HL-60 (cell line): ENCODE measurements at regions not wholly inside any gene's neighbourhood (a gene's known extent, or its start where the extent isn't known, plus 50 kb on each side); places are given as distances from the start of the nearest gene placed in this dataset.

Experiments used
- DNase-seq, 2 experiments: peaks; one replicate each; pipeline ENCODE4 v3.0.0-alpha.2; 2010 to 2020; ENCODE audit warnings: low read depth in 1 of 2, low spot score in 1 of 2
- H3K27ac ChIP-seq: fragments of 250-450 bp; sonication (Bioruptor Pico); replicated peaks from 2 replicates; pipeline ENCODE4 v1.5.1; 2020; ENCODE audit warnings: mild to moderate bottlenecking, moderate library complexity
- H3K27me3 ChIP-seq: fragments of 250-450 bp; sonication (Bioruptor Pico); 2 replicates; pipeline ENCODE4 v1.5.1; 2021; ENCODE audit warnings: mild to moderate bottlenecking, moderate library complexity; ENCODE audit not compliant: insufficient read depth, poor library complexity, severe bottlenecking
- H3K4me3 ChIP-seq: replicated peaks from 2 replicates; pipeline ENCODE4 v1.5.1; 2011; ENCODE audit warnings: mild to moderate bottlenecking, control low read depth, low read length; ENCODE audit not compliant: insufficient read depth
- GABPA ChIP-seq: IDR thresholded peaks from 2 replicates; pipeline ENCODE4 v1.6.1; 2012; ENCODE audit warnings: low read depth
- POLR2AphosphoS5 ChIP-seq: IDR thresholded peaks from 2 replicates; pipeline ENCODE4 v1.6.1; 2012; ENCODE audit warnings: low read depth
- SPI1 ChIP-seq: IDR thresholded peaks from 2 replicates; pipeline ENCODE4 v1.6.1; 2012; ENCODE audit warnings: low read depth, mild to moderate bottlenecking, borderline replicate concordance
- TF ChIP-seq, protein P1 (sequence below): IDR thresholded peaks from 2 replicates; pipeline ENCODE4 v1.6.1; 2012; ENCODE audit warnings: low read depth; ENCODE audit not compliant: insufficient replicate concordance
- TF ChIP-seq, protein P2 (sequence below): IDR thresholded peaks from one replicate; pipeline ENCODE4 v1.5.1; 2011; ENCODE audit warnings: low read length, control low read depth, inconsistent platforms; ENCODE audit not compliant: insufficient read depth

DNA sequence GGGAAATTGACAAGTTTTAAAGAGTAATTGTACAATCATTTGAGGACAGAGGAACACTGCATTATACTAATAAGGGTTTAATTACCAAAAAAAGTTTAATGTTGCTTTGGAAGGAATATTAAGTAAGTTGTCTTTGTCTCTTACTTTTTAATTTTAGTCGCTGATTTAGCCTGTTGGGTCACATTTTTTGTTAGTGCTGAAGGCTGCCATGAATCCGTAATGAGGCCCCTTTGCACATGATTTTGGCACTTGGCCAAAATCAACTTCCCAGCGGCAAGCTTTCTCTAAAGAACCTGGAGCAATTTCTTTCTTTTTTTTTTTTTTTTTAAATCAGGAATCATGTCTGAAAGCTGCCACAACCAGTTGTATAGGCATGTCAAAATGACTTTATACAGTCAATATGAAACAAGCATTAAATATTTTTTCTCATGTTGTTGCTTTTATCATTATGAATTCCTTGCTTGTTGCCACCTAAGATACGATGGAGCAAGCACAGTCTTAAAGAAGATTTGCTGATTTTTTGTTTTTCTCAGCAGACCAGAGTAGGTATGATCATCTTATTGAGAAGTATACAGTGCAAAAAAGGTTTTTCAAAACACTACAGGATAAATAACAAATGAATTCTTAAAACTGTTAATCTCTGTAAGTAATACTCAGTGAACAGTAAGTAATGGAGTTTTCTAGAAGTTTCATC lies 690.4 kb downstream of the USP25 start:
- Histone ChIP-seq H3K27me3 (no peaks in the 10 kb centered on the region), H3K4me3 (no peak overlapping the region), H3K27ac (no peak overlapping the region)
- TF ChIP-seq SPI1, result no peak
- no peak for TF ChIP-seq POLR2AphosphoS5
- TF ChIP-seq, protein P1, sequence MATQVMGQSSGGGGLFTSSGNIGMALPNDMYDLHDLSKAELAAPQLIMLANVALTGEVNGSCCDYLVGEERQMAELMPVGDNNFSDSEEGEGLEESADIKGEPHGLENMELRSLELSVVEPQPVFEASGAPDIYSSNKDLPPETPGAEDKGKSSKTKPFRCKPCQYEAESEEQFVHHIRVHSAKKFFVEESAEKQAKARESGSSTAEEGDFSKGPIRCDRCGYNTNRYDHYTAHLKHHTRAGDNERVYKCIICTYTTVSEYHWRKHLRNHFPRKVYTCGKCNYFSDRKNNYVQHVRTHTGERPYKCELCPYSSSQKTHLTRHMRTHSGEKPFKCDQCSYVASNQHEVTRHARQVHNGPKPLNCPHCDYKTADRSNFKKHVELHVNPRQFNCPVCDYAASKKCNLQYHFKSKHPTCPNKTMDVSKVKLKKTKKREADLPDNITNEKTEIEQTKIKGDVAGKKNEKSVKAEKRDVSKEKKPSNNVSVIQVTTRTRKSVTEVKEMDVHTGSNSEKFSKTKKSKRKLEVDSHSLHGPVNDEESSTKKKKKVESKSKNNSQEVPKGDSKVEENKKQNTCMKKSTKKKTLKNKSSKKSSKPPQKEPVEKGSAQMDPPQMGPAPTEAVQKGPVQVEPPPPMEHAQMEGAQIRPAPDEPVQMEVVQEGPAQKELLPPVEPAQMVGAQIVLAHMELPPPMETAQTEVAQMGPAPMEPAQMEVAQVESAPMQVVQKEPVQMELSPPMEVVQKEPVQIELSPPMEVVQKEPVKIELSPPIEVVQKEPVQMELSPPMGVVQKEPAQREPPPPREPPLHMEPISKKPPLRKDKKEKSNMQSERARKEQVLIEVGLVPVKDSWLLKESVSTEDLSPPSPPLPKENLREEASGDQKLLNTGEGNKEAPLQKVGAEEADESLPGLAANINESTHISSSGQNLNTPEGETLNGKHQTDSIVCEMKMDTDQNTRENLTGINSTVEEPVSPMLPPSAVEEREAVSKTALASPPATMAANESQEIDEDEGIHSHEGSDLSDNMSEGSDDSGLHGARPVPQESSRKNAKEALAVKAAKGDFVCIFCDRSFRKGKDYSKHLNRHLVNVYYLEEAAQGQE, result no peak
- TF ChIP-seq, protein P2, sequence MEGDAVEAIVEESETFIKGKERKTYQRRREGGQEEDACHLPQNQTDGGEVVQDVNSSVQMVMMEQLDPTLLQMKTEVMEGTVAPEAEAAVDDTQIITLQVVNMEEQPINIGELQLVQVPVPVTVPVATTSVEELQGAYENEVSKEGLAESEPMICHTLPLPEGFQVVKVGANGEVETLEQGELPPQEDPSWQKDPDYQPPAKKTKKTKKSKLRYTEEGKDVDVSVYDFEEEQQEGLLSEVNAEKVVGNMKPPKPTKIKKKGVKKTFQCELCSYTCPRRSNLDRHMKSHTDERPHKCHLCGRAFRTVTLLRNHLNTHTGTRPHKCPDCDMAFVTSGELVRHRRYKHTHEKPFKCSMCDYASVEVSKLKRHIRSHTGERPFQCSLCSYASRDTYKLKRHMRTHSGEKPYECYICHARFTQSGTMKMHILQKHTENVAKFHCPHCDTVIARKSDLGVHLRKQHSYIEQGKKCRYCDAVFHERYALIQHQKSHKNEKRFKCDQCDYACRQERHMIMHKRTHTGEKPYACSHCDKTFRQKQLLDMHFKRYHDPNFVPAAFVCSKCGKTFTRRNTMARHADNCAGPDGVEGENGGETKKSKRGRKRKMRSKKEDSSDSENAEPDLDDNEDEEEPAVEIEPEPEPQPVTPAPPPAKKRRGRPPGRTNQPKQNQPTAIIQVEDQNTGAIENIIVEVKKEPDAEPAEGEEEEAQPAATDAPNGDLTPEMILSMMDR, result no peak
- DNase-seq, result no peak

DNA sequence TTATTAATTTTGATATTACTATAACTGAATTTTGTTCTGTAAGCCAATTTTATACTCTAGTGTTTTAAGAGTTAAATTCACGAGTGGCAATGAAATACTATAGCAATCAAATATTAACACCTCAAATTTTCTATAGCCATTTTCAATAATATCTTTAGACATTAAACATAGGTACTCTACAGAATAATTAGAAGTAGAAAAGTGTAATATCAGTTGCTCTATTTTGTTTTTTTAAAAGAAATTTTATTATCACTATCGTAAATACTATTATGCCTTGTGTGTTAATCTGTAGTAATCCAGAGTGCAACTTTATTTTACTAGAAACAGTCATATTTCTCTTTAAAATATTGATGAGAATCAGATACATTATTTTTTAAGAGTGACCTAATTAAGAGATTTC lies 691.2 kb downstream of the USP25 start:
- Histone ChIP-seq H3K4me3 (no peak overlapping the region), H3K27me3 (no peaks in the 10 kb centered on the region), H3K27ac (no peak overlapping the region)
- TF ChIP-seq POLR2AphosphoS5, result no peak
- no peak for TF ChIP-seq GABPA
- TF ChIP-seq, protein P2, result no peak
- TF ChIP-seq, protein P1, result no peak
- no peak for TF ChIP-seq SPI1
- no peak for DNase-seq

DNA sequence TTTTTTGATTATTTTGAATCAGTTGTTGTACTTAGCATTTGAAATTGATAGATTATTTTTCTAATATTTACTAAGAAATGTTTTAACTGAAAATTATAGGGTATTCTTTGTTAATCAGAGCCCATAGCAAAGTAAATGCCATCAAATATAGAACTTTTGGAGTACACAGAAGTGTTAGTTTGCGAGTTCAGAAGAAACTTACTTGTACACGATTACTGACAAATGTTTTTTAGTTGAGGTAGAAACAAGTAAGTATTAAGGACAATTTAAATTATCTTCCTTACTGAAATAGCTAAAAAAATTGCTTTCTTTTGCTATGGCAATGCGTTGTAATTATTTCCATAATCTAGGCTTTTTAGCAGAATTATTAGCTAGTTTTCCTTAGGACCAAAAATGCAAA lies 692.2 kb downstream of the USP25 start:
- Histone ChIP-seq H3K27me3 (no peaks in the 10 kb centered on the region), H3K27ac (no peak overlapping the region), H3K4me3 (no peak overlapping the region)
- no peak for DNase-seq
- no peak for TF ChIP-seq GABPA
- TF ChIP-seq POLR2AphosphoS5, result no peak
- TF ChIP-seq, protein P1, result no peak
- TF ChIP-seq SPI1, result no peak
- TF ChIP-seq, protein P2, result no peak
